ES-I3 (cell line): ENCODE measurements at regions not wholly inside any gene's neighbourhood (a gene's known extent, or its start where the extent isn't known, plus 50 kb on each side); places are given as distances from the start of the nearest gene placed in this dataset.

Experiments used
- H3K36me3 ChIP-seq: 2 replicates; pipeline ENCODE4 v1.6.1; 2013; ENCODE audit warnings: mild to moderate bottlenecking, low read length, control low read depth, moderate library complexity; ENCODE audit not compliant: insufficient read depth
- H3K4me1 ChIP-seq: 2 replicates; pipeline ENCODE4 v1.6.1; 2013; ENCODE audit warnings: mild to moderate bottlenecking, control low read depth, low read length; ENCODE audit not compliant: insufficient read depth
- H3K9ac ChIP-seq: 2 replicates; pipeline ENCODE4 v1.6.1; 2013; ENCODE audit warnings: low read depth, mild to moderate bottlenecking, low read length, moderate library complexity
- H3K9me3 ChIP-seq: 2 replicates; pipeline ENCODE4 v1.6.1; 2013; ENCODE audit warnings: mild to moderate bottlenecking, low read length, moderate library complexity; ENCODE audit not compliant: control insufficient read depth, insufficient read depth

DNA sequence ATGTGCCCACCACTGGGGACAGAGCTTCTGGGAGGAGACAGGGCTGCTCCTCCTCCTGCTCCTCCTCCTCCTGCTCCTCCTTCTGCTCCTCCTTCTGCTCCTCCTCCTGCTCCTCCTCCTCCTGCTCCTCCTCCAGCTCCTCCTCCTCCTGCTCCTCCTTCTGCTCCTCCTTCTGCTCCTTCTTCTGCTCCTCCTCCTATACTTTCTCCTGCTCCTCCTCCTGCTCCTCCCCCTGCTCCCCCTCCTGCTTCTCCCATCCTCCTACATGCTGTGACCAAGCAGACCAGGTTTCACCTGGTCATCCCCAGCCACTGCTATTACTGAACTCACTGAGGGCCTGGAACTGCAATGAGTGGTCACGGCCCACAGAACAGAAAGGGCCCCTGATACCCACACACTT lies 154.0 kb upstream of the PPP2R2D start:
- H3K9me3 ChIP-seq, result no peaks in the 10 kb centered on the region
- no peak overlapping the region for H3K9ac ChIP-seq
- H3K4me1 ChIP-seq, result peaks cover 35% of the 10 kb centered on the region
- H3K36me3 ChIP-seq, result no peaks in the 10 kb centered on the region

DNA sequence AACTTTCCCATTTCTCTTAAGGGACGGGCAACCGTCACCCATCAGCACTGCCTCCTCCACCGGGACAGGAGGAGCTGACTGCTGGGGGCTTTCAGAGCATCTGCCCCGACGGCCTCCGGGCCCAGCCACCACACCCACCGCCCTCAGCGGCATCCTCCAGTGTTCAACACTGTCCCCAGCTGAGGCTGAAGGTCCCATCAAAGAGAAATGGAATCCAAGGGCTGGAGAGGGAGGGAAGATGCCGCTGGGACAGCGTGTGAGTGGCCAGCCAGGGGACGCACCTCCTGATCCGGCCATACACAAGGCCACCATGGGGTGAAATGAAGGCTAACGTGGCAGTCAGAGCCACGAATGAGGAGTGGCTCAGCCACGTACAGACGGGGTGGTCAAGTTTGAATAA lies 153.6 kb upstream of the PPP2R2D start:
- H3K9ac ChIP-seq, result no peak overlapping the region
- no peaks in the 10 kb centered on the region for H3K9me3 ChIP-seq
- H3K36me3 ChIP-seq, result no peaks in the 10 kb centered on the region
- peaks cover 39% of the 10 kb centered on the region for H3K4me1 ChIP-seq

DNA sequence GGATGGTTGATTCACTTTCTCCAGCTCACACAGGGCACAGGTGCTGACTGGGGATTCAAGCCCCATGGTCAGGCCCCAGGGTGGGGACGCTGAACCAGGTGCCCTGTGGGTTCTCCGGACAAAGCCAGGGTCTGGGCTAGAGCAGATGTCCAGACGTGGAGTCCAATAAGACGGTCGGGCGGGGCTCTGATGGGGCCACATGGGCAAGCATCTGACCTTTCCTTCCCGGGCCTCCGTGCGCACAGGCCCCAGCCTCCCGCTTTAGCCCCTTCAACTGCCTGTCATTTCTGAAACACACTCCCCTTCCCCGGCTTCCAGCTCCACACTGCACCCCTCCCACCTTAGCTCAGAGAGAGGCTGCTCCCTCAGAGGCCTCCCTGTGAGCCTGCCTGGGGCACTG lies 153.0 kb upstream of the PPP2R2D start:
- peaks cover 44% of the 10 kb centered on the region for H3K4me1 ChIP-seq
- no peaks in the 10 kb centered on the region for H3K9me3 ChIP-seq
- H3K9ac ChIP-seq, result no peak overlapping the region
- no peaks in the 10 kb centered on the region for H3K36me3 ChIP-seq

DNA sequence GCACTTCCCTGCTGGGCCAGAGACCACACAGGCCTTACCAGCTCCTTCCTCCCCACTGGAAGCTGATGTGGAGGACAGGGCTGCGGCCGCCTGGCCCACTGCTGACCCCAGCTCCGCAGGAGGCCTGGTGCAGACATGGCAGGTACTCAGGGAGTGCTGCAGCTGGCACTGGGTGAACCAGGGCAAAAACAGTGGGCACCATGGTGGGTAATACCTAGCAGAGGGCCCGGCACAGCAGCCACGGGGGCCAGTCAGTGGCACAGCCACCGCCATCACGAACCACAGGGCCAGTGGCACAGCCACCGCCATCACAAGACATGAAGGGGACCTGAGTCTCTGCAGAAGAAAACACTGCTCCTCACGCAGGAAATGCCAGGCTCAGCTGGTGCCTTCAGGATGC lies 152.6 kb upstream of the PPP2R2D start:
- H3K4me1 ChIP-seq, result peaks cover 46% of the 10 kb centered on the region
- H3K36me3 ChIP-seq, result no peaks in the 10 kb centered on the region
- no peak overlapping the region for H3K9ac ChIP-seq
- H3K9me3 ChIP-seq, result no peaks in the 10 kb centered on the region

DNA sequence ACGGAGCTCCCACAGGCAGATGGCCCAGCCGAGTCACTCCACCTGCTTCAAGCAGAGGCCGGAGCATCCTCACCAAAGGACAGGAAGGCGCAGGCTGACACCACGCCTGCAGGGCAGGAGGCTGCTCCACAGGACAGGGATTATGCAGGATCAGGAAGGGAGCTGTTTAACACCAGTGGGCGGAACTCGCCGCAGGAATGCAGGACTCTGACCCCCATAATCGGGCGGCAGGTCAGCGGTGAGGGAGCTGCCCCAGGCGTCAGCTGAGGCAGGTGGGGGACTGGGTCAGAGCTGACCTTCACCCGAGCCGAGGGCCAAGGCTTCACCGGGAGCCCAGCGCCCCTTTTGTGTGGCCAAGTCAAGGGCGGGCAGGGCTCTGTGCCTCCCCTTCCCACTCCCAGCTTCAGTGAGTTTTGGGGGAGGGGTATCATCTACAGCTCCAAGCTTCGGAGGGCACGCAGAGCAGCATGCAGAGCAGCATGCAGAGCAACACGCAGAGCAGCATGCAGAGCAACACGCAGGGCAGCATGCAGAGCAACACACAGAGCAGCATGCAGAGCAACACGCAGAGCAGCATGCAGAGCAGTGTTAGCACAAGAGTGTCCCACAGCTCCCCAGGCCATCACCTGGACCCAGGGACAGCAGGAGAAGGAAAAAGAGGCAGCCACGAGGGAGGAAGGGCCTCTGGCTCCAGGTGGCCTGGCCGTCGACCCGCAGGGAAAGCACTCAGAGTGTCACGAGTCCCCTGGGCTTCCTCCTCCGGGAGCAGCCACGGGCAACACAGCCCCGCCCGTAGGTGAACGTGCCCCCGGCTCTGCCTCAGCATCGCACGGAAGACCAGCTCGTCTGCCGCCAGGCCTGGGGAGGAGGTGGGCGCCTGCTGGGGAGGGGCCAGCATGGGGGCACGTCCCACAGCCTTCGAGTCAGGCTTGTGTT lies 151.7 kb upstream of the PPP2R2D start:
- Histone ChIP-seq H3K9ac (no peak overlapping the region), H3K4me1 (peaks cover 39% of the 10 kb centered on the region), H3K9me3 (no peaks in the 10 kb centered on the region), H3K36me3 (no peaks in the 10 kb centered on the region)

DNA sequence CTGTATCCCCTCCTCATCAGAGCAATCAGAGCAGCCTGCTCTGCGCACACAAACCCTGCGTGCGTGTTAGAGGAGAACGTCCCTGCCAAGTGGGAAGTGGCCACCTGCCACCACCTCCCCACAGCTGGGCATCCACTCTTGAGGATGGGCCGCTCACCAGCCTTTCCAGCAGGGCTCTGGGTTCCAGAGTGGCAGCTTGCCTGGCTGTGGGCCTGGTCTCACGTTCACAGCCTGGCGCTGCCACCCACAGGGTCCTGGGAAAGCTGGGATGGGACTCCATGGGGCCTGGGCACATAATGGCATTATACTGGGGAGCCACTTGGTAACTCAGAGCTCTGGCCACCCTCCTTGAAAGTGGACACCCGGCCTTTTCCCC lies 151.1 kb upstream of the PPP2R2D start:
- Histone ChIP-seq H3K9me3 (no peaks in the 10 kb centered on the region), H3K9ac (no peak overlapping the region), H3K36me3 (no peaks in the 10 kb centered on the region), H3K4me1 (peaks cover 39% of the 10 kb centered on the region)

DNA sequence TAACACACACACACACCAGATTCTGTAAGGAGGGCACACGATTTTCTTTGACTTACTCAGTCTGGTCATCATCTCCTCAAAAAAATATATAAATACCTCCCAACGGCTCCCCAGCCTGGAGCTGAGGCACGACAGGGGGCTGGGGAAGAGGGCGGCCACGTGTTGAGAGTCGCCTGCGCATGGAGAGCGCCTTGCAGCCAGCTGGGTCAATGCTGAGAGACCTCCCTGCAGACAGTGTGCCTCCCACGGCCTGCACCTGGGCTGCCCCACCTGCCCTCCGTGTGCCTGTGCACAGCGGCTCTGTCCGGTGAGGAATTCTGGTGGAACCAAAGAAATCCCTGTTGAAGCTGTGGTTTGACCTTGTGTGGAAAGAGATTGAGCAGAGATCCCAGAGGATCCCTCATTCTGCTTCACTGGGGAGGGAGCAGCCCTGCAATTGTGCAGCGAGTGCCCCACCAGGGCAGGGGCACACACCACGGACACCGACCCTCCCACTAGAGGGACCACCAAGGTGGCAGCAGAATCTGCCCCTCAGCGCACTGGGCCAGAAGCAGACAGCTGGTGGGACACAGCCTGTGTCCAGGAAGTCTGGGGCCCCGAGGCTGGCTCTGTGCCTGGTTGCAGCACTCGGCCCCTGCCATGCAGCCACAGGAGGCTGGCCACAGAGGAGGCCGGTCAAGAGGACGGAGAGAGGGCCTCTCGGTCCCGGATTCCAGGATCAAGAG lies 150.5 kb upstream of the PPP2R2D start:
- Histone ChIP-seq H3K9ac (no peak overlapping the region), H3K36me3 (no peaks in the 10 kb centered on the region), H3K9me3 (no peaks in the 10 kb centered on the region), H3K4me1 (peaks cover 39% of the 10 kb centered on the region)

DNA sequence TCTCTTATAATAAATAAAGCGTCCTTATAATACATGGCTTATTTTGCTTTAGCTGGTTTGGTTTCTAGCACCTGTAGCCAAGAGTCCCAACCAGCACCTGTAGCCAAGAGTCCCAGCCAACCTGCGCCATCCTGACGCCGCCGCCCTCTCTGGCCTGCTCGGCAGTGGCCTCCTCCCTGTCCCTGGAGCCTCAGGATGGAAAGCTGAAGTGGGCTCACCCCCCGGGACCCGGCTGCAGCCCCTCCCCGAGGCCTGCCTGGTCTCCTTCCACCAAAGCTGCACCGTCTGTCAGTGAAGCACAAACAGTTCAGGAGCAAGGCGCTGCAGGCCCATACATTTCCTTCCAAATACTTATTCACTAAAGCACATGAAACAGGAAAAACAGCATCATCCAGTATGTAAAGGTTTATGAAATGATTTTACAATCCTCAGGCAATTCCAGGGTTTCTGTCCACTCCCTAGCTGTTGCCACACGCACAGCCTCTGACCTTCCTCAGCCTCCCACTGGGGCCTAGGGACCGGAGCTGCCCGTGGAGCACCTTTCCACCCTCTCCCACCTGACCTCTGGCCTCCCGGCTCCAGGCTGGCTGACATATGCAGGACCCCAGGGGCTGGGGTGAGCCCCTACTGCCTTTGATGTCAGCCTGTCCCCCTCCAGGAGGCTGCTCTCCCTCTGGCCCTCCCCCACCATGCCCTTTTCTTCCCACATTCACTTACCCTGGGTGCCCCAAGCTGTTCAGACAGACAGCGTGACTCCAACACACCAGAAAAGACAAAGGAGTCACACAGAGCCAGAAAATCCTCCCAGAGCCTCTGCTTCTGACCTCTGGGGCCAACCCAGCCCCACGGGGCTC lies 149.6 kb upstream of the PPP2R2D start:
- Histone ChIP-seq H3K9ac (no peak overlapping the region), H3K9me3 (no peaks in the 10 kb centered on the region), H3K4me1 (peaks cover 39% of the 10 kb centered on the region), H3K36me3 (no peaks in the 10 kb centered on the region)

DNA sequence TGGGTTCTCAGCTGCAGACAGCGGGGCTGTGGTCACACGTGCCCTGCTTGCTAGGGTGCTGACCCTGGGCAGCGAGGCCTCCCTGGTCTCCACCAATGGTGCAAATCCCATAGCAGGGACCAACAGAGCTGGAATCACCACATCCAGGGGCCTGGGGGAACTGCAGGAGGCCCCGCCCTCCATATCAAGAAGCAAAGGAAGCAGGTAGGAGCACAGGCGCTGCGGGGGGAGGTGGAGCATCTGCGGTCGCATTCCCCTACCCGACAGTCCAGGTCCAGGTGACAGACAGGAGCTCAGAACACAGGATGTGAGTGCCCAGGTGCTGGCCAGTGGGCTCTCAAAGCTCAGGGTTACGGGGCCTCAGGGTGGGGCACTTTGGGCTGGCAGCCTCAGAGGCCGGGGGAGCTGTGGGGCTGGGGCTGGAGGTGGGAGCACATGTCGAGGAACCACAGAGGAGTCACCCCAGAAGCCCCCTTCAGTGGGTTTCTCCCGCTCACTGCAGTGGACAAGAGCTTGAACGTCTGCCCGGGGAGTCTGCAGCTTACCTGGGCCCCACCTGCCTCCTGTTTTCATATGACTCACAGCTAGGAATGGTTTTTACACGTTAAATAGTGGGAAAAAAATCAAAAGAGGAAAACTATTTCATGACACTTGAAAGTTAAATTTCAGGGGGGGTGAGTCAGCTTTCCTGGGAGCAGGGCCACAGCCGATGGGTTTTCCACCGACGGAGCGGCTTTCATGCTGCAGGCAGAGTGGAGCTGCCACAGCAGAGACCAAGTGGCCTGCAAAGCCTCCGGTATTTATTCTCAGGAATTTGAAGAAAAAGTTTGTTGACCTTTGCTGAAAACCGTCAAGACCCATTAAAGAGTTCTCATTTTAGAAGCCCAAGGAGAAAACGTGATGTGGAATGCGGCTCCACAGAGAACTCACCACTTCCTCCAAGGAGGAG lies 148.7 kb upstream of the PPP2R2D start:
- no peak overlapping the region for H3K9ac ChIP-seq
- H3K36me3 ChIP-seq, result no peaks in the 10 kb centered on the region
- H3K9me3 ChIP-seq, result no peaks in the 10 kb centered on the region
- H3K4me1 ChIP-seq, result peaks cover 39% of the 10 kb centered on the region

DNA sequence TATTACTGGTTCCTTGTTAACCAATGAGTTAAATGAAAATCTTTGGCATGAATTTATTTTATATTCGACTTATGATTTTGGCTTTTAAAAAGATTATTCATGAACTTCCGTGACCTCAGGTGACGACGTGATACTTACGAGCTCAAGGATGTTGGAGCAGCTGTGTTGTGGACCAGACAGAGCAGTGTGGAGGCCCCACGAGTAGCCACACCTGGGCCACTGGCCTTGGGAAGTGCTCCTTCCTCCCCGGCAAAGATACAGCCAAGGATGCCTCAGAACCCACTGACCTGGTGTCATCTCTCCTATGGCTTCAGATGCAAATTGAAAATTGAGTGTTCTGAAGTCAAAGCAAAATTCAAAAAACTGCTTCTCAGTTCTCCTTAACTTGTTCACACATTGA lies 147.5 kb upstream of the PPP2R2D start:
- peaks cover 36% of the 10 kb centered on the region for H3K4me1 ChIP-seq
- no peaks in the 10 kb centered on the region for H3K9me3 ChIP-seq
- no peak overlapping the region for H3K9ac ChIP-seq
- no peaks in the 10 kb centered on the region for H3K36me3 ChIP-seq

DNA sequence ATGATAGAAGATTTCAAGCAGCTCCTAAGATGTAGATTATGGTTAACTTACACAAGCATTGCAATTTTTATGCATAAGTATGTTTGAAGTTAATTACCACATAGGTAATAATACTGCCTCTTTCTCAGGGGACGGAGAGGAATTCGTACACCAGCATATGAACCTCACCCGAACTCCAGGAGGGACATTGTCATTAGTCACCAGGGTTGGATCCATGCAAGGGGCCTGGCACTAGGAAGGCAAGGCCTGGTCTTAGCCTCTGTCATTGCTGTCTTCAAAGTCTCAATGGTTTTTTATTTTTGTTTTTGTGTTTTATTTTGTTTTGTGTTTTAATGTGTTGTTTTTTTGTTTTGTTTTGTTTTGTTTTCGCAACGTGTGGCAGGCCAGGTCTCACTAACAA lies 145.6 kb upstream of the PPP2R2D start:
- Histone ChIP-seq H3K36me3 (no peaks in the 10 kb centered on the region), H3K9me3 (no peaks in the 10 kb centered on the region), H3K4me1 (peaks cover 27% of the 10 kb centered on the region), H3K9ac (no peak overlapping the region)

DNA sequence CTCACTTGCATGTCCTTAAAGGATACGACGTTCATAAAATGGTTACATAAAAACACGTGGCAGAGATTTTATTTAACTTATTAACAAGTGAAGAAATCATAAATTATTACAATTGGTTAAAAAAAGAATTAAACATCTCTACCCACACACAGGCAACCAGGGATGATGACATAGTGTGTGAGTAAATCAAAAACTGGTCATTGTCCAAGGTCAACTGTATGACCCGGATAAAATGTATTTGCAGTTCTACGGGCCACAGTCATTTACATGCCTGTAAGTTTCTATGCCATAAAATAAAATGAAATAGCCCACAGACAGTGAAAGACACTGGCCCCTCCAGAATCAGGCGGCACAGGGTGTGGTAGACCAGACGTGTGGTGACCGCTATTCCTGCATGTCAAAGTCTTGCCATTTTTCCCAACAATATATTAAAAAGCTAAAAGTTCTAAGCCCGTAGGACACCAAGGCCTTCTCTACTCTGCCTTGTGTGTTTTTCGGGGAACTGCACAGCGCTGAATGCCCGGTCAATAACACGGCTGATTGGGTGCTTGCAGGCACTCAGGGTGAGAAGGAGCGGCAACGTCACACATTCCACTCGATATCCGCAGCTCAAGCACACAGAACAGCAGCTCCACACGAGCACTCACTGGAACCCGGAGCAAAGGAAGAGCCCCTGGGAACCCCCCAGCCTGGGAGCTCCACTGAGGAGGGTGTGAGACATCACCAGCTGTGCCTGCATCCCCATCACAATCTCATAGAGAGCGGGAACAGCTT lies 143.3 kb upstream of the PPP2R2D start:
- H3K4me1 ChIP-seq, result peaks cover 20% of the 10 kb centered on the region
- no peak overlapping the region for H3K9ac ChIP-seq
- H3K36me3 ChIP-seq, result no peaks in the 10 kb centered on the region
- H3K9me3 ChIP-seq, result no peaks in the 10 kb centered on the region
